ENCODE measurements at regions not wholly inside any gene's neighbourhood (a gene's known extent, or its start where the extent isn't known, plus 50 kb on each side); places are given as distances from the start of the nearest gene placed in this dataset.

DNA sequence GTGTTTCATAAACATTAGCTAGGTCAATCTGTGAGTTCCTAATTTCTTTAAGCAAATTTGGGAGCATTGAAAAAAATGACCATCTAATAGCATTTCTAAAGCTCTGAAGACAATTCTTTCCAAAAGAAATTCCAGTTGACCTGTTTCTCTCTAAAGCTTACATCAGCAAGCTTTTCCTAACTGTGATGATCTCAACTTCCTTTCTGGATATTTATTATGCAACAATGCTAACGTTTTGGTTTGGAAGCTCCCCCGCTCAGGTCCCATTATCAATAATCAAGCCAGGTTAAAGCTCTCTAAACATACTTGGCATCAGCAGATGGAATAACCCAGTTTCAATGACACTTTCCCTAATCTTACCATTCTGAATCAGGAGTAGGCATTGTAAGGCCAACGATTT is 196.3 kb upstream of the TANK start:
- no peak overlapping the region for H3K27ac ChIP-seq (ENCODE audit: low read depth, low read length)
- Mint-ChIP-seq H3K9me3 (peaks cover 0 to 1% (median 0%) of the 10 kb centered on the region in 11 donors), H3K36me3 (no peaks in the 10 kb centered on the region), H3K4me3 (no peak overlapping the region), H3K27me3 (peaks cover 0 to 21% (median 0%) of the 10 kb centered on the region in 5 donors), H3K27ac (no peak overlapping the region), H3K4me1 (peaks cover 0 to 1% (median 0%) of the 10 kb centered on the region in 7 donors)
- no peaks in the 10 kb centered on the region for H3K36me3 ChIP-seq (ENCODE audit: control insufficient read depth in 2 of 3, insufficient read depth in 3 of 3, low read length in 3 of 3)
- no peaks in the 10 kb centered on the region for H3K9me3 ChIP-seq (ENCODE audit: control insufficient read depth in 2 of 3, low read length in 3 of 3)
- POLR2A ChIA-PET: no interaction called here
- ATAC-seq (no peak), DNase-seq (no peak)
- no peak overlapping the region for H3K4me3 ChIP-seq (ENCODE audit: low read length)
- CTCF ChIA-PET: interaction anchor here (1.5 kb wide), 1 partner anchor 712 kb away, joined by 3 read pairs; no protein-coding TSS in a partner anchor
- H3K27me3 ChIP-seq (ENCODE audit: control insufficient read depth in 2 of 2, insufficient read depth in 2 of 2, low read length in 2 of 2): peaks cover 0 to 3% of the 10 kb centered on the region in 2 donors
- no peaks in the 10 kb centered on the region for H3K4me1 ChIP-seq (ENCODE audit: control insufficient read depth in 2 of 2, insufficient read depth in 2 of 2, low read length in 2 of 2)
- intact Hi-C loops (cut with micrococcal nuclease): no loop called here

DNA sequence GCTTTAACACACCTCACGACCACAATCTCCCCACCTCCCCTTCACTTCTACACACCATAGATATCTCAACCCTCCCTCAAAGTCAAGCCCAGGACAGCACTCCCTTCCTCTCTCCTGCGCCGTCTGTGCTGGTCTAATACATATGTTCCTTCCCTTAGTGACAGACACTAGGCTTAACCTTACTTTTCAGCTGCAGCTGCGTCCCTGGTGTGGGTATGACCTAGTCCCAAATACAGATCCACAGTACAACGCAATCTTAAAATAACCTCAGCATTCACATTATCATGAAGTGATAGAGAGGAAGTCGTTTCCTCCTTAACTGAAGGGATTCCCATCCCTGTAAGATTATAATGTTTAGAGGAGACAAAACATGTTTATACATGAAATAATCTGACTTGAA is 192.7 kb upstream of the TANK start:
- peaks cover 0 to 3% of the 10 kb centered on the region in 2 donors for H3K27me3 ChIP-seq (ENCODE audit: control insufficient read depth in 2 of 2, insufficient read depth in 2 of 2, low read length in 2 of 2)
- H3K36me3 ChIP-seq (ENCODE audit: control insufficient read depth in 2 of 3, insufficient read depth in 3 of 3, low read length in 3 of 3): no peaks in the 10 kb centered on the region
- ChIA-PET POLR2A (no interaction called here), CTCF (interaction anchor here (1.0 kb wide), 1 partner anchor 644 kb away, joined by 3 read pairs; no protein-coding TSS in a partner anchor)
- Mint-ChIP-seq H3K4me1 (peaks cover 0 to 4% (median 0%) of the 10 kb centered on the region in 7 donors), H3K36me3 (no peaks in the 10 kb centered on the region), H3K27me3 (peaks cover 0 to 17% (median 0%) of the 10 kb centered on the region in 5 donors), H3K27ac (no peak overlapping the region), H3K9me3 (no peaks in the 10 kb centered on the region), H3K4me3 (no peak overlapping the region)
- H3K9me3 ChIP-seq (ENCODE audit: control insufficient read depth in 2 of 3, low read length in 3 of 3): no peaks in the 10 kb centered on the region
- no peak for ATAC-seq
- no peak for DNase-seq
- intact Hi-C loops (cut with micrococcal nuclease): no loop called here
- no peak overlapping the region for H3K27ac ChIP-seq (ENCODE audit: low read depth, low read length)
- no peak overlapping the region for H3K4me3 ChIP-seq (ENCODE audit: low read length)
- H3K4me1 ChIP-seq (ENCODE audit: control insufficient read depth in 2 of 2, insufficient read depth in 2 of 2, low read length in 2 of 2): no peaks in the 10 kb centered on the region

GRCh38 chr2:160968183-160968582 is 192.0 kb upstream of the TANK start:
- Histone ChIP-seq H3K27ac (ENCODE audit: low read depth, low read length) (no peak overlapping the region), H3K9me3 (ENCODE audit: control insufficient read depth in 2 of 3, low read length in 3 of 3) (no peaks in the 10 kb centered on the region), H3K4me1 (ENCODE audit: control insufficient read depth in 2 of 2, insufficient read depth in 2 of 2, low read length in 2 of 2) (no peaks in the 10 kb centered on the region), H3K4me3 (ENCODE audit: low read length) (no peak overlapping the region), H3K36me3 (ENCODE audit: control insufficient read depth in 2 of 3, insufficient read depth in 3 of 3, low read length in 3 of 3) (no peaks in the 10 kb centered on the region), H3K27me3 (ENCODE audit: control insufficient read depth in 2 of 2, insufficient read depth in 2 of 2, low read length in 2 of 2) (peaks cover 0 to 3% of the 10 kb centered on the region in 2 donors)
- ChIA-PET POLR2A (no interaction called here), CTCF (interaction anchor here (1.0 kb wide), 1 partner anchor 645 kb away, joined by 3 read pairs; no protein-coding TSS in a partner anchor)
- intact Hi-C loops (cut with micrococcal nuclease): no loop called here
- Mint-ChIP-seq H3K36me3 (no peaks in the 10 kb centered on the region), H3K4me1 (peaks cover 0 to 4% (median 0%) of the 10 kb centered on the region in 7 donors), H3K4me3 (no peak overlapping the region), H3K27me3 (peaks cover 0 to 17% (median 0%) of the 10 kb centered on the region in 5 donors), H3K9me3 (no peaks in the 10 kb centered on the region), H3K27ac (no peak overlapping the region)
- ATAC-seq (no peak), DNase-seq (no peak)

DNA sequence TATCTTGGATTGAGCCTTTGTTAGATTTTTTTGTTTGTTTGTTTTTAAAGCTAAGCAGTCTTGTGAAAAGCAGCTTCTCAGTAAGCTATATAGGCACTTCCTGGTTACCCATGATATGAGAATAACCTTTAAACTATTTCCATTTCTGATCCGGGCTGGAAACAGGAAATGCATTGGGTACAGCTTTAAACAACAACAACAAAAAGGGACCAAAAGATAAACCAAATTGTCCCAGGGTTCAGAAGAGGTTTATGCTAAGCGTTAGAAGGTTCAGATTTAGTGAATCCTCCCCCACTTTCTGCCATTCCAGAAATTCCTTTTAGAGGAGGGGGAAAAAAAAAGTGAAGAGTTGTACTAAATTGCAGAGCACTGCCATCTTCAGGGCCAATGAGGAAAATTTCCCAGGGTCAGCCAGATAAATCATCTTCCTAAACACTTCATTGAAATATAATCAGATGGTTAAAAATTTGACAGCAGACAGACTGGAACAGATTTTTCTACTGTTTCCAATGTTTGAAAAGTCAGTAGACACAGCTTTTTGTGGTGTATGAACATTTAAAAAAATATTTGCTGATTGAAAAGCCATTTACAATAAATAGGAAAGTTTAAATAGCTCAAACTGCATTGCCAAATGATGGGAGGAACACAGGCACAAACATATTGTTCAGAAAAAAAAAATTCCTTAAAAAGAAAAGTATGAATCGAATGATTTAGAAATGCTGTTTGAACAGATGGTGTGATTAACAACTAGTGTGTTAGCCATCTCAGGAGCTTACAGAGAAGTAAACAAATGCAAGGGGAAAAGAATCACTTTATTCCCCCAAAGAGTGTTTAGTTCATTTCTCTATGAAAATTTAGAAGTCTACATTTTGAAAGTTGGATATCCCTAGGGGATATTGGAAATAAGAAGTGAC is 189.9 kb upstream of the TANK start:
- CTCF ChIA-PET: interaction anchor here (0.7 to 3.5 kb wide), 11 partner anchors 15 to 726 kb away, joined by 3 to 16 read pairs (median 4); no protein-coding TSS in a partner anchor
- ATAC-seq (peak; percentile 36), DNase-seq (peak in 5 of 9 donors; percentile 14 to 38 (median 27))
- H3K4me1 ChIP-seq (ENCODE audit: control insufficient read depth in 2 of 2, insufficient read depth in 2 of 2, low read length in 2 of 2): no peaks in the 10 kb centered on the region
- no peaks in the 10 kb centered on the region for H3K9me3 ChIP-seq (ENCODE audit: control insufficient read depth in 2 of 3, low read length in 3 of 3)
- H3K27me3 ChIP-seq (ENCODE audit: control insufficient read depth in 2 of 2, insufficient read depth in 2 of 2, low read length in 2 of 2): peaks cover 0 to 3% of the 10 kb centered on the region in 2 donors
- intact Hi-C loops (cut with micrococcal nuclease): loop anchor here (1.0 to 5.0 kb wide), 9 partner anchors 418 to 860 kb away; no protein-coding TSS in a partner anchor
- no peaks in the 10 kb centered on the region for H3K36me3 ChIP-seq (ENCODE audit: control insufficient read depth in 2 of 3, insufficient read depth in 3 of 3, low read length in 3 of 3)
- no peak overlapping the region for H3K4me3 ChIP-seq (ENCODE audit: low read length)
- Mint-ChIP-seq H3K27ac (no peak overlapping the region), H3K36me3 (no peaks in the 10 kb centered on the region), H3K4me3 (peak overlapping the region in 1 of 10 donors; percentile 27), H3K9me3 (no peaks in the 10 kb centered on the region), H3K4me1 (peaks cover 0 to 4% (median 0%) of the 10 kb centered on the region in 7 donors), H3K27me3 (peaks cover 0 to 26% (median 0%) of the 10 kb centered on the region in 5 donors)
- POLR2A ChIA-PET: interaction anchor here (0.7 kb wide), 1 partner anchor 463 kb away, joined by 3 read pairs; no protein-coding TSS in a partner anchor
- H3K27ac ChIP-seq (ENCODE audit: low read depth, low read length): no peak overlapping the region

GRCh38 chr2:160973991-160974390 is 186.2 kb upstream of the TANK start:
- no peak overlapping the region for H3K27ac Mint-ChIP-seq
- Histone ChIP-seq H3K4me1 (ENCODE audit: control insufficient read depth in 2 of 2, insufficient read depth in 2 of 2, low read length in 2 of 2) (no peaks in the 10 kb centered on the region), H3K27me3 (ENCODE audit: control insufficient read depth in 2 of 2, insufficient read depth in 2 of 2, low read length in 2 of 2) (no peaks in the 10 kb centered on the region), H3K36me3 (ENCODE audit: control insufficient read depth in 2 of 3, insufficient read depth in 3 of 3, low read length in 3 of 3) (no peaks in the 10 kb centered on the region), H3K27ac (ENCODE audit: low read depth, low read length) (no peak overlapping the region), H3K9me3 (ENCODE audit: control insufficient read depth in 2 of 3, low read length in 3 of 3) (no peaks in the 10 kb centered on the region), H3K4me3 (ENCODE audit: low read length) (no peak overlapping the region)
- ATAC-seq: no peak
- POLR2A ChIA-PET: interaction anchor here (1.4 kb wide), 1 partner anchor 21 kb away, joined by 3 read pairs; no protein-coding TSS in a partner anchor
- peaks cover 0 to 24% (median 0%) of the 10 kb centered on the region in 5 donors for H3K27me3 Mint-ChIP-seq
- CTCF ChIA-PET: interaction anchor here (0.8 kb wide), 1 partner anchor 864 kb away, joined by 3 read pairs; no protein-coding TSS in a partner anchor
- peaks cover 0 to 4% (median 0%) of the 10 kb centered on the region in 7 donors for H3K4me1 Mint-ChIP-seq
- H3K36me3 Mint-ChIP-seq: peaks cover 0 to 3% (median 3%) of the 10 kb centered on the region in 5 donors
- no peak overlapping the region for H3K4me3 Mint-ChIP-seq
- intact Hi-C loops (cut with micrococcal nuclease): loop anchor here (5.0 kb wide), 3 partner anchors 422 to 702 kb away; no protein-coding TSS in a partner anchor
- peaks cover 0 to 7% (median 3%) of the 10 kb centered on the region in 11 donors for H3K9me3 Mint-ChIP-seq
- DNase-seq: no peak

DNA sequence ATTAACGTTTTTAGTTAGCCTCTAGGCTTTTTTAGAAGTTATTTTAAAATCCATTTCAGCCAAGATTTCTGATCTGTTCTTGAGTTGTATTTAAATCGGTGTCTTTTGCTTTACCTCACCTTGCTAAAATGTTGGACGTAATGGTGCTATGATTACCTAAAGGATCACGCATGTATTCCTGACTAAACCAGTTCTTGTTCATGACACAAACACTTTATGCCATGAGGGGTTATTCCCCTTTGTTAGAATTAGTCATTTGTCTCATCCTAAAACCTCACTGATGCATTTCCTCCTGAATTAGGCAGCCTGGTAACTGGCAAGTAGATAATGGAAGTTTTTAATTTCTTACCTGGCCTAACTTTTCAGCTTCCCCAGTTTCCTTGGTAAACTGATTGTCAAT is 185.4 kb upstream of the TANK start:
- ChIA-PET POLR2A (interaction anchor here (1.4 kb wide), 1 partner anchor 20 kb away, joined by 3 read pairs; no protein-coding TSS in a partner anchor), CTCF (interaction anchor here (0.8 kb wide), 1 partner anchor 865 kb away, joined by 3 read pairs; no protein-coding TSS in a partner anchor)
- Mint-ChIP-seq H3K4me3 (no peak overlapping the region), H3K27me3 (peaks cover 0 to 27% (median 0%) of the 10 kb centered on the region in 5 donors), H3K9me3 (peaks cover 0 to 10% (median 6%) of the 10 kb centered on the region in 11 donors), H3K4me1 (peaks cover 0 to 4% (median 0%) of the 10 kb centered on the region in 7 donors), H3K27ac (no peak overlapping the region), H3K36me3 (peaks cover 0 to 8% (median 4%) of the 10 kb centered on the region in 5 donors)
- intact Hi-C loops (cut with micrococcal nuclease): loop anchor here (5.0 kb wide), 3 partner anchors 423 to 703 kb away; no protein-coding TSS in a partner anchor
- H3K27me3 ChIP-seq (ENCODE audit: control insufficient read depth in 2 of 2, insufficient read depth in 2 of 2, low read length in 2 of 2): no peaks in the 10 kb centered on the region
- ATAC-seq: no peak
- H3K4me1 ChIP-seq (ENCODE audit: control insufficient read depth in 2 of 2, insufficient read depth in 2 of 2, low read length in 2 of 2): no peaks in the 10 kb centered on the region
- no peaks in the 10 kb centered on the region for H3K36me3 ChIP-seq (ENCODE audit: control insufficient read depth in 2 of 3, insufficient read depth in 3 of 3, low read length in 3 of 3)
- no peak for DNase-seq
- H3K27ac ChIP-seq (ENCODE audit: low read depth, low read length): no peak overlapping the region
- no peaks in the 10 kb centered on the region for H3K9me3 ChIP-seq (ENCODE audit: control insufficient read depth in 2 of 3, low read length in 3 of 3)
- no peak overlapping the region for H3K4me3 ChIP-seq (ENCODE audit: low read length)

All from naive thymus-derived CD4-positive, alpha-beta T cell (primary cell).